ENCODE measurements at regions not wholly inside any gene's neighbourhood (a gene's known extent, or its start where the extent isn't known, plus 50 kb on each side); places are given as distances from the start of the nearest gene placed in this dataset.

DNA sequence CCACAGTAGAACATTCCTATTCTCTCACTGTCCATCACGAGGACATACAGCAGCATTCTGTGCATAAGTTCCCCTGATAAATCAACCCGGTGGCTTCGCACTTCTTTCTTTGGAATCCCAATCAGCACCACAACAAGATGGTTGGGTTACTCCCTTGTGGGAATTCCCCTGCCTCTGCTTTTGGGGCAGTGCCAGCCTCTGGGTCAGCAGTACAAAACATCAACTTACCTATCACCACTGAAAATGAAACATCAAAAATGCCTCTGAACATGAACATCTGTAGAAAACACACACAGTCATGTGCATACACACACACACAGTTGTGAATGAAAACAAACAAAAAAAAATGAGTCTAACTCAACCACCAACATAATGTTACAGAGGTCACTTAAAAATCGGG is 79.3 kb downstream of the KCNA4 start:
- TF ChIP-seq, protein P1, sequence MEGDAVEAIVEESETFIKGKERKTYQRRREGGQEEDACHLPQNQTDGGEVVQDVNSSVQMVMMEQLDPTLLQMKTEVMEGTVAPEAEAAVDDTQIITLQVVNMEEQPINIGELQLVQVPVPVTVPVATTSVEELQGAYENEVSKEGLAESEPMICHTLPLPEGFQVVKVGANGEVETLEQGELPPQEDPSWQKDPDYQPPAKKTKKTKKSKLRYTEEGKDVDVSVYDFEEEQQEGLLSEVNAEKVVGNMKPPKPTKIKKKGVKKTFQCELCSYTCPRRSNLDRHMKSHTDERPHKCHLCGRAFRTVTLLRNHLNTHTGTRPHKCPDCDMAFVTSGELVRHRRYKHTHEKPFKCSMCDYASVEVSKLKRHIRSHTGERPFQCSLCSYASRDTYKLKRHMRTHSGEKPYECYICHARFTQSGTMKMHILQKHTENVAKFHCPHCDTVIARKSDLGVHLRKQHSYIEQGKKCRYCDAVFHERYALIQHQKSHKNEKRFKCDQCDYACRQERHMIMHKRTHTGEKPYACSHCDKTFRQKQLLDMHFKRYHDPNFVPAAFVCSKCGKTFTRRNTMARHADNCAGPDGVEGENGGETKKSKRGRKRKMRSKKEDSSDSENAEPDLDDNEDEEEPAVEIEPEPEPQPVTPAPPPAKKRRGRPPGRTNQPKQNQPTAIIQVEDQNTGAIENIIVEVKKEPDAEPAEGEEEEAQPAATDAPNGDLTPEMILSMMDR (IDR thresholded peaks at IDR 0.05; ENCODE audit: borderline replicate concordance, extremely low read depth, low read length, poor library complexity, severe bottlenecking): no peak
- TF ChIP-seq EZH2 (IDR thresholded peaks at IDR 0.05; ENCODE audit: borderline replicate concordance, low read depth, low read length, severe bottlenecking): no peak

Data from DND-41 (cell line).